Testis (tissue), 2 donors: ENCODE measurements at regions not wholly inside any gene's neighbourhood (a gene's known extent, or its start where the extent isn't known, plus 50 kb on each side); places are given as distances from the start of the nearest gene placed in this dataset.

ENCODE experiments used
- POLR2A ChIP-seq: fragments of 450-650 bp; IDR thresholded peaks from one replicate; pipeline ENCODE4 v1.6.1; 2017; ENCODE audit warnings: antibody characterized with exemption, mild to moderate bottlenecking, moderate library complexity
- TF ChIP-seq, protein P1 (sequence below), 3 experiments: fragments of 450-650 bp in 2 of 3; fragments of 200-600 bp in 1 of 3; sonication (generic) in 1 of 3; IDR thresholded peaks; one replicate each; pipeline ENCODE4 v1.5.1; 2016 to 2019; ENCODE audit warnings: antibody characterized with exemption in 3 of 3, mild to moderate bottlenecking in 2 of 3, moderate library complexity in 1 of 3

DNA sequence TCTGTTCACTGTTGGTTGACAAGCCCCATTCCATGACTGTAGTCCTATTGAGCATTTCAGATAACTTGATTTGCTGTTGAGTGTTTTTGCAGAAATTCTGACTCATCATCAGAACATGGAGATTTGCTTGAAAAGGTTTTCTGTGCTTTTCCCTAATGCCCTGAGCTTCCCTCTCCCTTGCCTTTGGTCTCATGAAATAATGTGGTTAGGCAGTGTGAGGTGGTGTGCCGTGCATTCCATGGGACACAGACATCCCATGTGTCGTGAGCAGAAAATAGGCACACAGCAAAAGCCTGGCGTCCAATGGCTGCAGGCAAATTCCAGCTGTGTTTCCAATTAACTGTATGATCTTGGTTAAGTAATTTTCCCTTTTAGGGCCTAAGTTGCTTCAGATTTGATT is 197.4 kb downstream of the DLEU7 start:
- TF ChIP-seq, protein P1, sequence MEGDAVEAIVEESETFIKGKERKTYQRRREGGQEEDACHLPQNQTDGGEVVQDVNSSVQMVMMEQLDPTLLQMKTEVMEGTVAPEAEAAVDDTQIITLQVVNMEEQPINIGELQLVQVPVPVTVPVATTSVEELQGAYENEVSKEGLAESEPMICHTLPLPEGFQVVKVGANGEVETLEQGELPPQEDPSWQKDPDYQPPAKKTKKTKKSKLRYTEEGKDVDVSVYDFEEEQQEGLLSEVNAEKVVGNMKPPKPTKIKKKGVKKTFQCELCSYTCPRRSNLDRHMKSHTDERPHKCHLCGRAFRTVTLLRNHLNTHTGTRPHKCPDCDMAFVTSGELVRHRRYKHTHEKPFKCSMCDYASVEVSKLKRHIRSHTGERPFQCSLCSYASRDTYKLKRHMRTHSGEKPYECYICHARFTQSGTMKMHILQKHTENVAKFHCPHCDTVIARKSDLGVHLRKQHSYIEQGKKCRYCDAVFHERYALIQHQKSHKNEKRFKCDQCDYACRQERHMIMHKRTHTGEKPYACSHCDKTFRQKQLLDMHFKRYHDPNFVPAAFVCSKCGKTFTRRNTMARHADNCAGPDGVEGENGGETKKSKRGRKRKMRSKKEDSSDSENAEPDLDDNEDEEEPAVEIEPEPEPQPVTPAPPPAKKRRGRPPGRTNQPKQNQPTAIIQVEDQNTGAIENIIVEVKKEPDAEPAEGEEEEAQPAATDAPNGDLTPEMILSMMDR (IDR thresholded peaks at IDR 0.05): no peak
- TF ChIP-seq POLR2A: no peak
